HG02870 (cell line): ENCODE measurements at regions not wholly inside any gene's neighbourhood (a gene's known extent, or its start where the extent isn't known, plus 50 kb on each side); places are given as distances from the start of the nearest gene placed in this dataset.

ENCODE experiments used
- ATAC-seq: cut with Tn5 transposase; IDR thresholded peaks from one replicate; pipeline ENCODE4 v1.9.1; 2021; ENCODE audit warnings: mild to moderate bottlenecking, moderate library complexity; ENCODE audit not compliant: unreplicated experiment

DNA sequence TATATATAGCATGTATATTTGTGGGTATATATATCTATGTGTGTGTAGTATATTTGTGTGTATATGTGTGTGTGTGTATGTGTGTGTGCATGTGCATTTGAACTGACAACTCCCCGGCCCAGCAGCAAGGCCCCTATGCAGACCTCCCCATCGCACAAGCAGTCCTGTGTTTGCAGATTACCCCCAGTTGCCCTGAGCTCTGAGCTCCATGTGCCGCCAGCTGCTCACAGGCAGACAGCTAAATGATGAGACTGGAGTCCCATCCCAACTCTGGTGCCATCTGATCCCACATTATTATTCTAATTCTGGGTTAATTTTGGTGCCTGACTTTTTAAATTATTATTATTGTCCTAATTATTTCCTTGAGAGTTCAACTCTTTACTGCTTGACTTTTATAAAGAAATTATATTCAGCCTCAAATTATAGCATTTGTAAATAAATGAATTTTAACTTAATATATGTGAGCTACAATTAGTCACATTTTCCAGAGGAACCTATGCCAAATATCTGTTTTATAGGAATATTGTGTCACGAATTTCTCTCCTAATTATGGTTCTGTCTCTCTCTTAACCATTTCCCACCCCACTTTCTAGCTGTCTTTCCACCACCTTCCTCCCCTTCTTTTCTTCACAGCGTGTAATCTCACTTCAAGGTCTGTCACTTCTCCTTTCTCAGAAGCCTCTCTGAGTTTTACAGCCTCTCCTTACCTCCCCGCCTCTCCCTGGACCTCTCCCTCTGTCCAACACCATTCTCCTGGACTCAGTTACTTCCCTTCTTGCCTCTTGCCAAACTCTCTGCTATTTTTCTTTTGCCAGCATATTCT lies 90.6 kb upstream of the SYNDIG1 start:
- ATAC-seq: no peak

DNA sequence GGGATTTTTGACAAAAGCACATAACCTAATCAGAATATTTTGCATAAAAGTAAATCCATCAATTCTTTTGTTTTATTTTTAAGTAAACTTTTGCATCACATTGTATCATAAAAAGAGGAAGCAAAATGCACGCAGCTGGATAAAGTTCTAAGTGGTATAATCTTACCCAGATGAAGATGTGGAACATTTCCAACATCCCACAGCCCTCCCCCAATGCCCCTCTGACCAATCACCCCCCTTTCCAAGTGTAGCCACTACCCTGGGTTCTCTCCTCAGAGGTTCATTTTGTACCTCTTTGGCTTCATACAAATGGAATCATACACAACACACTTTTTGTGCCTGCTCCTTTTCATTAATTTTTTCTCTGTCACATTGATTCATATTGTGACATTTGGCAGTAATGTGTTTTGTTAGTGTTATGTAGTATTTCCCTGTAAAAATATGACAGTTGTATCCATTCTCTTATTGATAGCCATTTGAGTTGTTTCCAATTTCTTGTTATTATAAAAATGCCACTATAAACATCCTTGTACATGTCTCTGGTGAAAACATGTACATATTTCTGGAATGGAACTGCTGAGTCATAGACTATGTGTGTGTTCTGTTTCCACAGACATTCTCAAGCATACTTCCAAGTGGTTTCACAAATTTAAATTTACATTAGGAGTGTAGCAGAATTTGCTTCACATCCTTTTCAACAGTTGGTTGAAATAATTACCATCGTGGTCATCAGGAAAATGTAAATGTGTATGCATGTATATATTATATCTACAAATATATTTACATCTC lies 92.9 kb upstream of the SYNDIG1 start:
- ATAC-seq: no peak

DNA sequence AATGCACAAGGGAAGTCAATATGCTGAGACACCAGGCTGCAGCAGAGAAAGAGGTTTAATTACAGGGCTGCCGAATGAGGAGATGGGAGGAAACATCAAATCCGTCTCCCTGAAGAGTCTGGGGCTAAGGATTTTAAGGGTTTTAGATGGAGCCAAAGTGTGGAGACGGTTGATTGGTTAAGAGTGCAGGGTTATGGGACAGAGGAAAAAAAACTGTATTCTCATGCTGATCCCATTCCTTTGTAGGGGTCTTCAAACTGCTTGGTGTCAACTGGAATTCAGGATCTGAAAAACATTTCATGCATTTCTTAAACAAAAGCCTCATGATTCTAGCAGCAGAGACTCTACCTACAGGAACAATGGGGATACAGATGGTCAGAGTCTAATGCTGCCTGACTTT lies 96.1 kb upstream of the SYNDIG1 start:
- no peak for ATAC-seq

DNA sequence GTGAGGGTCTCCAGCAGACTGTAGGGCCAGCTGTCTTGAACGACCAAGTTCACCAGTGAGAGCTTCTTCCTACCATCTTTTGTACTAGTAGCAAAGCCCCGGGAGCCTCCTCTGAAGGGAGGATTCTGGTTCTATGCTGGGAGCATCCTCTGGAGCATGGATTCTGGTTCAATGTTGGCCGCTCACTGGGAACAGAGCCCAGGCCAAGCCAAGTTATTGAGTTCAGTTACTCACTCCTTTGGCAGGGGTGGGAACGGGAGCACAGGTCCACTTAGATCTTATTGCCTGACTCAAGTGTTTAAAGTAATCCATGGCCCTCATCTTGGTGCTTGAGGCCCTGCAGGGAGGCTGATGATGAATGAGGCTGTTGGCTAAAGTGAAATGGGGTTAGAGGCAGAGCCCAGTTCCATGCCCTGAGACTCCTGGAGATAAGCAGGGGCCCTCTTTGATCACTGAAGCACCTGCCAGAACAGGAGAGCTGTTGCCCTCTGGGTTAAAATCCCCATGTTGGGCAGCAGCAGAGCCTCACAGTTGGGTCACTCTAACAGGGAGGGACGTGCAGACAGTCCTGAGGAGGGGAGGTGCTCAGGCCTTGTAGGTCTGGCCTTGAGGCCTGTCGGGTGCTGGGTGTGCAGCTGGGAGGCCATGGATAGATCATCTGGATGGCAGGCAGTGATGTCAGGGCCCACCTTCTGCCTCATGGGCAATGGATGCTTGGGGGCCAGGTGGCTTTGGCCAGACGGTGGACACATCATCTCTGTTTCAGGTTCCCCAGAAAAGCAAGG lies 98.3 kb upstream of the SYNDIG1 start:
- no peak for ATAC-seq

DNA sequence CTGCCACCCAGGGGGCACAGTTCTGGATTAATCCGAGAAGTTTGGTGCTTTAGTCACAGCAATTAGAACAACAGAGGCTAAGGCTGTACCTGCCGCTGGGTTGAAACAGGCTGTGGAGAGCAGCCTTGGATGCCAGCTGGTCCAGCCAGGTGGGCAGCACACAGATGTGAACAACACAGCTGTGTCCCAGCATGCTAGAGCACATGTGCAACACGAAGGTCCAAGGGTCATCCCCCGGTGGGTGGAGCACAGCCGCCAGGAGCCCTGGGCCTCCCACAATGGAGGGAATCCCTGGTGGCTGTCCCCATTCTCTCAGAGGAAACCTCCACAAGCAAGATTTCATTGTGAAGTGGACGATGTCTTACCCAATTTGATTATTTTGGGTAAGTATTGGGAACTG lies 99.2 kb upstream of the SYNDIG1 start:
- ATAC-seq: no peak

DNA sequence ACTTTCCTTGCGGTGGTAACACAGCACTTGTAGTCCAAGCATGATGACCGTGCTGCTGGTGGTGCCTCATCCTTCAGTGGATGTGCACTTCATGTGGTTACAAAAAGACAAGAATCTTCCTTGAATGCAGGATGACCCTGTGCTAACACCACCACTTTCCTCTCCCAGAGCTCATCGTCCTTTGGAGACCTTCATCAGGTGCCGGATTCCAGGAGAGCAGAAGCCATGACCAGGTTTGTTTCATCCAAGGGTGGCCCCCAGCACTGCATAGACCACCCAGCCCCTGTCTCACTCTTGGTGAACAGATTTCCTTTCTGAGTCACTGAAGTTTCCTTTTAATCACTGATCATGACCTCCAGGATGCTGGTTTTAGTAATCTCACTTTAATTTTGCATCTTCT lies 101.2 kb upstream of the SYNDIG1 start:
- ATAC-seq: no peak

DNA sequence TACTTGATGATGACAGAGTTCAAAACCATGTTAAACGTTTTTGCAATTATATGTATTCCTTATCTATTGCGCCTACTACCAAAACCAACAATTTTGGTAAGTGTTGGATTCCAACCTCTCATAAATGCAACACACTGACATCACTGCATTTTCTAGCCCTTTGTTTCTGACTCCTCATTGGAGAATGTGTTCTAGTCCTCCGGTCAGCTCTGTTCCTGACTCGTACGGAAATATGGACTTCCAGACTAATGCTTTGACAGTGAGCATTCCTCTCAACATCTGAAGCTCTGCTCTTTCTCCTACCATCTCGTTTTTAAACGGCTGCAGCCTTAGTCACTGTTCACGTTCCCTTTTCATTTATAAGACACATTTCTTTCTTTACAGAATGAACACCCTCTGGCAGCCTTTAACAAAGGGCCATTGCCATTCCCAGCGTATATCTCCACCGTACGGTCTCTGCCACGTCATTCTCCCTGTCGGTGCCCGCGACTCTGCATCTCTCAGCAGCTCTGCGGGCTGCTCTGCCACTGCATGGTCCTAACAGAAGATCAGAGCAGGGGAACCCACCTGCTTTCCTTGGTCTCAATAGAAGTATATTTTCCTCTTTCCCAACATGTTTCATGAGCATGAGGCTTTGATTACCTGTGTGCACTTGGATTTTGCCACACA lies 103.0 kb upstream of the SYNDIG1 start:
- no peak for ATAC-seq

DNA sequence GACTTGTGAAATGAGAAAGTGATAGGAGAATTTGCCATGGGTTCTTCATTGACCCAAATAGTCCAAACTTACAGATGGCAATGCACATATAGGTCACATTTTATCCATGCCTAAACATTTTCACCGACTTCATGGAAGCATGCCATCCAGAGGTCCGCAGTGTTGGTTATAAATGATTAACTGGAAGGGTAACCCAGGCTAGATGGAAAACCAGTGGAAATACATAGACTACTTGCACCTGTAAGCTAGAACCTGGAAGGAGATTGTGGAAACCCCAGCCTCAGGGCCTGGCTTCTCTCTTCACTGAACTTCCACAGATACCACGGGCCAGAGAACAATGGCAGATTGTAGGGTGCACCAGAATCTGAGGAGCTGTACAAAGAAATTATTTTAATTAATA lies 103.8 kb upstream of the SYNDIG1 start:
- ATAC-seq: no peak

DNA sequence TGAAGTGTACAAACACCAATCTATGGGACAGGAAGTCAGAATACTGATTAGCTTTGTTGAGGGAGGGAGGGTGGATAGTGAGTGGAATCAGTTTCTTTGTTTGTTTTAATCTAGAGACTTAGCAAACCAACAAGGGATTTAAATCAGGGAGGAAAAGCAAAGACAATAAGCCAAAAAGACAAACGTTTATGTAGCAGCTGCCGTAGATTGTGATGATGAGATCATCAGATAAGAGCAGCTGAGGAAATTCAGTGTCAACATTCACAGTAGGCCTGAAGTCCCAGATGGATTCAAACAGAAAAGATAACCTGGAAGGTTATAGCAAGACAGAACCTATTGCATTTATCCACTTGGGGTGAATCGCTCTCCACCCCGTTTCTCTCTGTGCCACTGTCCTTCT lies 104.9 kb upstream of the SYNDIG1 start:
- ATAC-seq: no peak

DNA sequence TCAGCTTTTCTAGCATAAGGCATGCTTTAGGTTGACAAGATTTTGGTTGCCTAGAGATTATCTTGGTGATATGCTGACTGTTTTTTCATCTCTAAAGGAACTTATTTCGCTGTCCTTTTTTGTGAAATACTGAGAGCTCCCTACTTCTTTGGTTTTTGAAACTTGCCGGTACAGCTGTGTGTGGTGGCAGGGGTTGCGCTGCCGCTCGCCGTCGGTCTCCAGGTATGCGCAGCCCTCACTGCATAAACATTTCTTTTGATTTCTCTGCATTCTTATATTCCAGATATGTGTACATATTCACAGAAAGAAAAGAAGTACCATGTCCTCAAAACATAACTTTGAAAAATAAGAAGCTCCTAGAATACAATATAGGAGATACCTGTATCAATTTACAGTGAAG lies 106.4 kb upstream of the SYNDIG1 start:
- ATAC-seq: no peak

DNA sequence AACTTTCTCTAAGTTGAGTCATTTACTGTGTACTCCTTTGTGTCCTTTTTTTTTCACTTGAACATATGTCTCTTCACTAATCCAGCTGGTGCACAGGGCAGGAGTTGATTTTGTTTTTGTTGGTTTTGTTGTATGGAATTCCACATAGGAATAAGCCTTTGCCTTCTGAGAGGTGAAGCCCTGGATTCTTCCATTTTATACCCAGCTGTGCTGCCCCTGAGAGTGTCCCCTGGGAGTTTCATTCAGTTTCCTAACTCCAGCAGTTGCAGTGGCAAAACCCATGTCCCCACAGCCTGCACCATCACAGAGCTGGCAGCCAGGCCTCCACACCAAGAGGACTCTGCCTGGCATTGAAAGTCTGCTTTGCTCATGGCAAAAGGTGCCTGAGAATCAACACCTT lies 107.3 kb upstream of the SYNDIG1 start:
- ATAC-seq: no peak

DNA sequence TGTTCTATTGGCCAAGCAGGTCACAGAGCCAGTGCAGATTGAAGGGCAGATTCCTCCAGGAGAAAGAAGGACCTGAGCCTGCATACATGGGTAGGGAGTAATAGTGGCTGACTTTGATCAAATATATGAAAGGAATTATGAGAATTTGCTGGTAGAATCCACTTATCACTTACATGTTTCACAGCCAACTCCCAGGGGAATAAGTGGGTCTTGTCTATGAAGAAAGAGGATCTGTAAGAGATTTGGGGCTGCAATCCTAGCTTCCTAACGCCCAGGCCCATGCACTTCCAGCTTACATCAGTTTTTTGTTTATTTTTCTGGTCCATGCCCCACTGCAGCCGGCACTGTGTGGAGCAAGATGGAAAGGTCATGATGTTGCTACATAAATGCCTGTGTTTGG lies 107.9 kb upstream of the SYNDIG1 start:
- ATAC-seq: no peak

DNA sequence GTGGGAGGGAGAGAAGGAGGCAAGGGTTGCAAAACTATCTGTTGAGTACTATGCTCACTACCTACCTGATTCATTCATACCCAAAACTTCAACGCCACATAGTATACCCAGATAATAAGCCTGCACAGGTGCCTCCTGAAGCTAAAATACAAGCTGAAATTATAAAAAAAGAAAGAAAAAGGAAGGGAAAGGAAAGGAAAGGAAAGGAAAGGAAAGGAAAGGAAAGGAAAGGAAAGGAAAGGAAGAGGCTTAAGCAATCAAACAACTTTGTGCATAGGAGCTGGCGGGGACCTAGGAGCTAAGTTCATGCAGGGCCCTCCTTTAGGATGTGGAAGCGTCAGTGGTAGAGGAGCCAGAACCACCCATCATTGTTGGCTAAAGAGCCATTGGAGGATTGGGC lies 108.9 kb upstream of the SYNDIG1 start:
- no peak for ATAC-seq

DNA sequence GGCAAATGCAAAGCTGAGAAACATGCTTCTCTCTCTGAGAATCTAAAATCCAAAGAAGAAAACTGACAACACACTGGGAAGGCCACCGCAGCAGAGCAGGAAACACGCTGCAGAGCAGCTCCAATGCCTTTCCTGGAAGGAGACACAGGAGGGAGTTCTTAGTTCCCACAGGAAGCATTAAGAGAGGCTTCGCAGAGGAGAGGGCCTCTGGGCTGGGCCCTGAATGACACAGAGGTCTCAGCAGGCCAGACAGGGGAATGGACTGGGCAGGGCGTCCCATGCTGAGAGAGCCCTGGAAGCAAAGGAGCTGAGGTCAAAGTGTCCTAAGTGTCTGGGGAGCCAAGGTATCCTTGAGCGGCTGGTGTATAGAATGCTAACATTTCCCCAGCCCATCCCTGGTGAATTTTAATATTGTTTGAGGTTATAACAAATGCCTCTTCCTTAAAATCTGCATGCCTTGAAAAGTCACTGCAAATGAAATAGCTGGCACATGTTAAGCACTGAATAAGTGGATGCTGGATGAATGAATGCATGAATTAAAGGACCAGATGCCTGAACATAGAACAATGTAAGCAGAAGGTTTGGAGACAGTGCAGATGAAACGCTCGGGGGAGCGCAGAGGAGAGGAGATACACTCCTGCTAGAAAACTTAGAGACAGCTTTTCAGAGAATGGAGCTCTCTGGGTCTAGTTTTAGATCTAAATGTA lies 110.0 kb upstream of the SYNDIG1 start:
- no peak for ATAC-seq

DNA sequence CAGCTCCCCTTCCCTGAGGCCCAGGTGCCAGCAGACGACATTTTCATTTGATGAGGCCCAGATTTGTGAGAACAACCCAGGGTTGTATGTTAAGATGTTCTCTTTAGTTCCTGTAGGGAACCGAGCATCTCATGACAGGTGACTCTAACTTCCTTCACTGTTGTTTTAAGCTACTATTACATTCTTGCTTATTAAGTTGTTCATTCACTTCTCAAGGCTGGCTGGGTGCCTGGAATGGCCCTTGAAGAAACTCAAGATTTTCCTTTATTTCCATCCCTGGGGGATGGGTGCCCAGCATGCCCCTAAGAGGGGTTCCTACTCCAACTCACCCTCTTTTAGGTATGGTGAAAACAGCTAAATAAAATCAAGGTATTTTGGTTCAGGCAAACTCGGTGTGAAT lies 111.5 kb upstream of the SYNDIG1 start:
- no peak for ATAC-seq

DNA sequence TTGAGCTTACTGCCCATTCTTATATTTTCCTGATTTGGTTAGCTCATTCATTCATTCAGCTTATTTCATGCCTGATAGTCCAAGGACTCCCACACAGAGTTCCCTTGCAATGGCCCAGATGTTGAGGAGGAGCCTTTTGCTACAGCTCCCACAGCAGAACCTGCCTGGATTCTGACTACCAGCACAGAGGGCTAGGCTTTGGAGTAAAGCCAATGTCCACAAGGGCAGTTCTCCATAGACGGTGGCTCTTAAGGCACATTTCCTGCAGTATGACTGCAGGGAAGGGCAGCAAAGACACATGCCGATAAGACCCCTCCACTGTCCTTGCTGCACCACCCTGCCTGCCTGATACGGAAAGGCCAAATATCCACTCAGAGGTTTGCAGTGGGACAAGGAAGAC lies 112.3 kb upstream of the SYNDIG1 start:
- no peak for ATAC-seq

DNA sequence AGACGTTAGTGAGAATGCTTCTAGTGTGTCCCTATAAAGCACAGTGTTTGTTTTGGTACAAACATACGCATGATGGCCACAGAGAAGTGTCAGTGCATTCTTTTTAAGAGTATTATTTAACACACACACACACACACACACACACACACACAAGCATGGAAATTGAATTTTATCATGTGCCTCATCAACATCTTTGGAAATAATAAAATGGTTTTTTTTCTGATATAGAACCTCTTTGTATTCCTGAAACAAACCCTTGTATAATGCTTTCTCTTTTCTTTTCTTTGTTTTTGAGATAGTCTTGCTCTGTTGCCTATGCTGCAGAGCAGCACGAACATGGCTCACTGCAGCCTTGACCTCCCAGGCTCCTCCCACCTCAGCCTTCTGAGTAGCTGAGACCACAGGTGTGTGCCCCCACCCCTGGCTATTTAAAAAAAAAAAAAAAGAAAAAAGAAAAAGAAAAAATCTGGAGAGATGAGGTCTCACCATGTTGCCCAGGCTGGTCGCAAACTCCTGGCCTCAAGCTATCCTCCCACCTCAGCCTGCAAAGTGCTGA lies 116.2 kb upstream of the SYNDIG1 start:
- no peak for ATAC-seq

DNA sequence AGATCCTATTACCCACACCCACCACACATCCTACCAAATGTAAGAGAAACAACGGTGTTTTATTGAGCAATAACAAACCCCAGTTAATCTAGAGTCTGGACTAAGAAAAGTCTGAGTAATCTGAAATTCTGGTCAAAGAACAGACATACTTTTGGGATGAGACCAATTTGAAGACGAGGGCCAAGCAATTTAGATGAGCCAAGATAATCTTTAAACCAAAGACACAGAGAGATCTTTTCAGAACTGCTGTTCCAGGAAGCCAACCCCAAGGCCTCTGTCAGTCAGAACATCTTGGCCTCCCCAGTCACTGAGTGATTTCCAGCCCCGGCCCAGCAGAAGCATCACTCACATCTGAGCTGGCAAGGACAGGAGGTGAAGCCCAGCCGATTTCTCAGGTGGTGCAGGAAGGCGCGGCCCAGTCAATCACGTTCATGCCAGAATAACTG lies 118.5 kb upstream of the SYNDIG1 start:
- ATAC-seq: no peak

DNA sequence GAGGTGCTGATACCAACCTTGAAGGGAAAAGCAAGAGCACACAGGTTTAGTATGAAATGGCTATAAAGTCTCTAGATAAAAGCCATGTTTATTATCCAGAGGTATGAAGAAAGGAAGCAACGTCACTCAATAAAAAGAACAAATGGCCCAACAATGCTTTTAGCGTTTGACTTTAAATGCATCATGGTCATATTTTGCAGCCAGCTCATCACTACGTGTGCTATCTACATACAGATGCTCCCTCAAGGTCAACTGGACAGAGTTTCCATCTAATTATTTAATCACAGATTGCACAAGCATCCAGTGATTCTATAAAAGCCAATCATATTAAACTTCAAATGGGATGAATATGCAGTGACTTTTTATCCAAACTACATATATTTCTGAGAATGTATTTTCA lies 127.6 kb upstream of the SYNDIG1 start:
- ATAC-seq: no peak

DNA sequence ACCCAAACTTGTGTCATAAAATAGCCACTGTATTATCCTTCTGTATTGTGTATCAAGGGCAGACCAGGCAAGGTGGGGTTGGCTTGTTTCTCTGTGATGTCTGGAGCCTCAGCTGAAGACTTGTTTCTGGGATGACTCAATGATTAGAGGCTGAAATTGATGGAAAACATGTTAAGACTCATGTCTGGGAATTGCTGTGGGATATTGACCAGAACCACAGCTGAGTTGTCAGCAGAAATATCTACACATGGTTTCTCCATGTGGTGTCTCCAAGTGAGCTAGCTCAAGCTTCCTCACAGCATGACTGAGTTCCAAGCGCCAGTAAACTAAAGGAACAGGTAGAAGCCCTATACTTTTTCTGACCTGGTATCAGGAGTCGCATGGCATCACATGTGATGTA lies 128.5 kb upstream of the SYNDIG1 start:
- ATAC-seq: no peak
